ENCODE measurements at regions not wholly inside any gene's neighbourhood (a gene's known extent, or its start where the extent isn't known, plus 50 kb on each side); places are given as distances from the start of the nearest gene placed in this dataset.
"Not testable (repeated sequence)": the region's sequence is repeated elsewhere in the genome, so short reads cannot be mapped to it uniquely, and the experiment has no call there.

GRCh38 chr18:5830902-5831301 is 64.4 kb downstream of the TMEM200C start:
- H3K36me3 ChIP-seq, H3K9me3 ChIP-seq, DNase-seq, H3K27me3 ChIP-seq, H3K4me3 ChIP-seq: not testable (repeated sequence)

- Histone ChIP-seq H3K9me3 (no peaks in the 10 kb centered on the region), H3K36me3 (no peaks in the 10 kb centered on the region), H3K27me3 (no peaks in the 10 kb centered on the region), H3K4me3 (no peak overlapping the region)
- DNase-seq = no peak
Observed at GRCh38 chr18:5828913-5829312, 66.4 kb downstream of the TMEM200C start.

- Histone ChIP-seq H3K27me3 (no peaks in the 10 kb centered on the region), H3K4me3 (no peak overlapping the region), H3K36me3 (no peaks in the 10 kb centered on the region), H3K9me3 (no peaks in the 10 kb centered on the region)
- DNase-seq = no peak
Observed at GRCh38 chr18:5825663-5826062, 69.7 kb downstream of the TMEM200C start.

- no peaks in the 10 kb centered on the region for H3K36me3 ChIP-seq
- no peak overlapping the region for H3K4me3 ChIP-seq
- H3K9me3 ChIP-seq = no peaks in the 10 kb centered on the region
- no peaks in the 10 kb centered on the region for H3K27me3 ChIP-seq
- DNase-seq = no peak
Observed at GRCh38 chr18:5824370-5824984, 70.8 kb downstream of the TMEM200C start.

GRCh38 chr18:5817816-5818215 is 77.5 kb downstream of the TMEM200C start:
- Histone ChIP-seq H3K4me3 (no peak overlapping the region), H3K27me3 (no peaks in the 10 kb centered on the region)
- DNase-seq = no peak

GRCh38 chr18:5806860-5807259 is 88.5 kb downstream of the TMEM200C start:
- Histone ChIP-seq H3K36me3 (no peaks in the 10 kb centered on the region), H3K4me3 (no peak overlapping the region), H3K9me3 (no peaks in the 10 kb centered on the region), H3K27me3 (no peaks in the 10 kb centered on the region)
- no peak for DNase-seq

More at GRCh38 chr18:5817816-5818215, 77.5 kb downstream of the TMEM200C start:
- Histone ChIP-seq H3K36me3 (no peaks in the 10 kb centered on the region), H3K9me3 (no peaks in the 10 kb centered on the region)

- Histone ChIP-seq H3K4me3 (no peak overlapping the region), H3K9me3 (no peaks in the 10 kb centered on the region), H3K36me3 (no peaks in the 10 kb centered on the region), H3K27me3 (no peaks in the 10 kb centered on the region)
- DNase-seq = no peak
Observed at GRCh38 chr18:5787936-5788335, 107.4 kb downstream of the TMEM200C start.

GRCh38 chr18:5779922-5780321 is 115.4 kb downstream of the TMEM200C start:
- H3K9me3 ChIP-seq = no peaks in the 10 kb centered on the region
- no peak for DNase-seq
- H3K36me3 ChIP-seq = no peaks in the 10 kb centered on the region
- no peaks in the 10 kb centered on the region for H3K27me3 ChIP-seq
- no peak overlapping the region for H3K4me3 ChIP-seq

- DNase-seq = no peak
- Histone ChIP-seq H3K4me3 (no peak overlapping the region), H3K9me3 (no peaks in the 10 kb centered on the region)
Observed at GRCh38 chr18:5772306-5773105, 122.8 kb downstream of the TMEM200C start.

GRCh38 chr18:5771343-5771742 is 124.0 kb downstream of the TMEM200C start:
- H3K36me3 ChIP-seq = no peaks in the 10 kb centered on the region
- H3K9me3 ChIP-seq = no peaks in the 10 kb centered on the region
- no peaks in the 10 kb centered on the region for H3K27me3 ChIP-seq
- no peak for DNase-seq
- no peak overlapping the region for H3K4me3 ChIP-seq

More at GRCh38 chr18:5772306-5773105, 122.8 kb downstream of the TMEM200C start:
- H3K27me3 ChIP-seq = no peaks in the 10 kb centered on the region
- no peaks in the 10 kb centered on the region for H3K36me3 ChIP-seq

- no peaks in the 10 kb centered on the region for H3K9me3 ChIP-seq
- no peak for DNase-seq
- H3K27me3 ChIP-seq = no peaks in the 10 kb centered on the region
- no peak overlapping the region for H3K4me3 ChIP-seq
- H3K36me3 ChIP-seq = no peaks in the 10 kb centered on the region
Observed at GRCh38 chr18:5770176-5770575, 125.1 kb downstream of the TMEM200C start.

GRCh38 chr18:5768454-5768853 is 126.9 kb downstream of the TMEM200C start:
- Histone ChIP-seq H3K4me3 (no peak overlapping the region), H3K9me3 (no peaks in the 10 kb centered on the region), H3K27me3 (no peaks in the 10 kb centered on the region), H3K36me3 (no peaks in the 10 kb centered on the region)
- DNase-seq = no peak

- H3K36me3 ChIP-seq = no peaks in the 10 kb centered on the region
- H3K27me3 ChIP-seq = no peaks in the 10 kb centered on the region
- no peaks in the 10 kb centered on the region for H3K9me3 ChIP-seq
- no peak overlapping the region for H3K4me3 ChIP-seq
- no peak for DNase-seq
Observed at GRCh38 chr18:5759194-5759593, 136.1 kb downstream of the TMEM200C start.

GRCh38 chr18:5756823-5757222 is 138.5 kb downstream of the TMEM200C start:
- Histone ChIP-seq H3K9me3 (no peaks in the 10 kb centered on the region), H3K36me3 (no peaks in the 10 kb centered on the region), H3K4me3 (no peak overlapping the region), H3K27me3 (no peaks in the 10 kb centered on the region)
- DNase-seq = no peak

- no peaks in the 10 kb centered on the region for H3K9me3 ChIP-seq
- no peak for DNase-seq
- no peaks in the 10 kb centered on the region for H3K27me3 ChIP-seq
- no peak overlapping the region for H3K4me3 ChIP-seq
- no peaks in the 10 kb centered on the region for H3K36me3 ChIP-seq
Observed at GRCh38 chr18:5747678-5748077, 147.6 kb downstream of the TMEM200C start.

GRCh38 chr18:5746844-5747243 is 148.5 kb downstream of the TMEM200C start:
- Histone ChIP-seq H3K9me3 (no peaks in the 10 kb centered on the region), H3K36me3 (no peaks in the 10 kb centered on the region), H3K4me3 (no peak overlapping the region), H3K27me3 (no peaks in the 10 kb centered on the region; the same call in 1 of the 2 replicates)
- no peak for DNase-seq

- no peak overlapping the region for H3K4me3 ChIP-seq
- no peaks in the 10 kb centered on the region; the same call in 1 of the 2 replicates for H3K27me3 ChIP-seq
- DNase-seq = no peak
- H3K9me3 ChIP-seq = no peaks in the 10 kb centered on the region
- H3K36me3 ChIP-seq = no peaks in the 10 kb centered on the region
Observed at GRCh38 chr18:5744659-5745058, 150.7 kb downstream of the TMEM200C start.

GRCh38 chr18:5738526-5738925 is 156.8 kb downstream of the TMEM200C start:
- Histone ChIP-seq H3K36me3 (no peaks in the 10 kb centered on the region), H3K4me3 (no peak overlapping the region), H3K27me3 (no peaks in the 10 kb centered on the region; the same call in 1 of the 2 replicates), H3K9me3 (no peaks in the 10 kb centered on the region)
- no peak for DNase-seq

Data from MG63 (cell line).